ENCODE measurements at regions not wholly inside any gene's neighbourhood (a gene's known extent, or its start where the extent isn't known, plus 50 kb on each side); places are given as distances from the start of the nearest gene placed in this dataset.

- Histone ChIP-seq H2BK15ac (ENCODE audit: low read depth, low read length) (no peak overlapping the region), H3K27ac (ENCODE audit: insufficient read depth, low read length) (no peak overlapping the region), H4K91ac (ENCODE audit: insufficient read depth, low read depth, low read length) (no peak overlapping the region), H4K8ac (ENCODE audit: low read depth in 2 of 2, low read length in 2 of 2) (no peak overlapping the region), H3K36me3 (ENCODE audit: control insufficient read depth, insufficient read depth, low read length) (peaks cover 99% of the 10 kb centered on the region), H3K9me1 (ENCODE audit: insufficient read depth, low read length) (no peaks in the 10 kb centered on the region), H4K20me1 (ENCODE audit: insufficient read depth, low read length) (no peaks in the 10 kb centered on the region), H3K27me3 (ENCODE audit: control insufficient read depth, insufficient read depth, low read length) (no peaks in the 10 kb centered on the region), H3K9me3 (ENCODE audit: control insufficient read depth, insufficient read depth, low read length) (peaks cover 100% of the 10 kb centered on the region), H3K79me1 (ENCODE audit: low read depth in 1 of 2, low read length in 2 of 2) (no peaks in the 10 kb centered on the region), H3K23ac (ENCODE audit: low read depth, low read length) (no peak overlapping the region), H2BK5ac (ENCODE audit: low read depth, low read length, poor library complexity, severe bottlenecking) (no peak overlapping the region), H3K4me1 (ENCODE audit: control insufficient read depth, insufficient read depth, low read length) (no peaks in the 10 kb centered on the region), H2AK9ac (replicated peaks; ENCODE audit: low read depth, low read length, poor library complexity) (no peak overlapping the region), H3K14ac (replicated peaks; ENCODE audit: low read depth, low read length) (no peak overlapping the region), H3K4ac (ENCODE audit: low read depth, low read length) (no peak overlapping the region), H3K18ac (ENCODE audit: low read depth, low read length) (no peak overlapping the region), H3K56ac (ENCODE audit: extremely low read depth, insufficient read depth, low read length) (no peak overlapping the region), H2BK120ac (ENCODE audit: low read depth, low read length) (no peak overlapping the region), H3K4me3 (ENCODE audit: insufficient read depth, low read depth, low read length) (no peak overlapping the region), H3K9ac (ENCODE audit: low read depth, low read length) (no peak overlapping the region), H3K4me2 (ENCODE audit: low read depth, low read length) (no peak overlapping the region), H2AFZ (replicated peaks; ENCODE audit: low read length, poor library complexity) (peak overlapping the region; percentile 39), H4K5ac (ENCODE audit: low read depth, low read length) (no peak overlapping the region), H2BK20ac (ENCODE audit: low read depth, low read length) (no peak overlapping the region), H2AK5ac (ENCODE audit: low read depth, low read length) (no peak overlapping the region)
- dilution Hi-C loops (cut with HindIII; ENCODE audit: low sequenced_read_pairs, unreplicated experiment) (no loop called here), intact Hi-C loops (cut with micrococcal nuclease) (no loop called here), in situ Hi-C loops (cut with MboI; ENCODE audit: low sequenced_read_pairs) (no loop called here)
- WGBS, 2 experiments (ENCODE audit: extremely low coverage in 2 of 2, insufficient read length in 1 of 2): 45% methylated on average over 3 of the region's 18 CpGs; no CpG with 5 or more reads in 1 of the 2 experiments
- BruUV-seq (replicated peaks): no TSS peak
- ATAC-seq (ENCODE audit: low read depth) (no peak), DNase-seq (no peak)
- TF ChIP-seq MAZ (IDR thresholded peaks at IDR 0.05; ENCODE audit: borderline replicate concordance, low read depth, low read length) (no peak), CEBPB (IDR thresholded peaks at IDR 0.05; ENCODE audit: low read depth, low read length) (no peak), SMC3 (IDR thresholded peaks at IDR 0.05; ENCODE audit: low read depth, low read length) (no peak), ELK1 (IDR thresholded peaks at IDR 0.05; ENCODE audit: borderline replicate concordance, low read depth, low read length) (no peak), NFE2L2 (IDR thresholded peaks at IDR 0.05; ENCODE audit: low read depth, low read length) (no peak), POLR2A (IDR thresholded peaks at IDR 0.05; ENCODE audit: low read depth, low read length) (no peak), MAFK (IDR thresholded peaks at IDR 0.05; ENCODE audit: low read depth, low read length) (no peak), FOS (IDR thresholded peaks at IDR 0.05; ENCODE audit: low read depth, low read length) (no peak), BHLHE40 (IDR thresholded peaks at IDR 0.05; ENCODE audit: low read depth, low read length) (no peak), CHD1 (IDR thresholded peaks at IDR 0.05; ENCODE audit: low read depth, low read length) (no peak), RAD21 (IDR thresholded peaks at IDR 0.05; ENCODE audit: low read length) (no peak), RCOR1 (IDR thresholded peaks at IDR 0.05; ENCODE audit: insufficient replicate concordance, low read length) (no peak), MXI1 (IDR thresholded peaks at IDR 0.05; ENCODE audit: borderline replicate concordance, low read depth, low read length) (no peak), RFX5 (IDR thresholded peaks at IDR 0.05; ENCODE audit: low read depth, low read length) (no peak), USF2 (IDR thresholded peaks at IDR 0.05; ENCODE audit: low read depth, low read length) (no peak)
- TF ChIP-seq, protein P1, sequence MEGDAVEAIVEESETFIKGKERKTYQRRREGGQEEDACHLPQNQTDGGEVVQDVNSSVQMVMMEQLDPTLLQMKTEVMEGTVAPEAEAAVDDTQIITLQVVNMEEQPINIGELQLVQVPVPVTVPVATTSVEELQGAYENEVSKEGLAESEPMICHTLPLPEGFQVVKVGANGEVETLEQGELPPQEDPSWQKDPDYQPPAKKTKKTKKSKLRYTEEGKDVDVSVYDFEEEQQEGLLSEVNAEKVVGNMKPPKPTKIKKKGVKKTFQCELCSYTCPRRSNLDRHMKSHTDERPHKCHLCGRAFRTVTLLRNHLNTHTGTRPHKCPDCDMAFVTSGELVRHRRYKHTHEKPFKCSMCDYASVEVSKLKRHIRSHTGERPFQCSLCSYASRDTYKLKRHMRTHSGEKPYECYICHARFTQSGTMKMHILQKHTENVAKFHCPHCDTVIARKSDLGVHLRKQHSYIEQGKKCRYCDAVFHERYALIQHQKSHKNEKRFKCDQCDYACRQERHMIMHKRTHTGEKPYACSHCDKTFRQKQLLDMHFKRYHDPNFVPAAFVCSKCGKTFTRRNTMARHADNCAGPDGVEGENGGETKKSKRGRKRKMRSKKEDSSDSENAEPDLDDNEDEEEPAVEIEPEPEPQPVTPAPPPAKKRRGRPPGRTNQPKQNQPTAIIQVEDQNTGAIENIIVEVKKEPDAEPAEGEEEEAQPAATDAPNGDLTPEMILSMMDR (conservative IDR thresholded peaks at IDR 0.05; ENCODE audit: low read depth, low read length): no peak
- ChIA-PET POLR2A (ENCODE audit: unreplicated experiment) (no interaction called here), CTCF (no interaction called here)
Measured at GRCh38 chr15:25058080-25058785, 103.4 kb downstream of the SNRPN start.
